Spleen (tissue), 11 donors: ENCODE measurements at regions not wholly inside any gene's neighbourhood (a gene's known extent, or its start where the extent isn't known, plus 50 kb on each side); places are given as distances from the start of the nearest gene placed in this dataset.
A peak's percentile ranks its signal among the peaks of the same experiment; 100 is the strongest.
"Not testable (repeated sequence)": the region's sequence is repeated elsewhere in the genome, so short reads cannot be mapped to it uniquely, and the experiment has no call there.

Source experiments
- DNase-seq: peaks from one replicate; pipeline ENCODE4 v3.0.0-alpha.2; 2020
- H3K27ac ChIP-seq, 8 donors: fragments of 200-600 bp; sonication (generic) in 7 of 8; 1 replicate in 4 of 8; 2 replicates in 4 of 8; pipeline versions ENCODE4 v1.5.0 to v1.8.0; 2016 to 2021; ENCODE audit warnings: inconsistent platforms in 4 of 8, mild to moderate bottlenecking in 4 of 8, moderate library complexity in 1 of 8
- H3K27me3 ChIP-seq, 7 donors: fragments of 200-600 bp; sonication (generic) in 6 of 7; replicated peaks in 1 of 7; 1 replicate in 4 of 7; 2 replicates in 3 of 7; pipeline versions ENCODE4 v1.5.0 to v1.8.0; 2016 to 2021; ENCODE audit warnings: inconsistent platforms in 3 of 7, mild to moderate bottlenecking in 1 of 7
- H3K36me3 ChIP-seq, 6 donors: fragments of 200-600 bp; sonication (generic) in 5 of 6; 1 replicate in 4 of 6; 2 replicates in 2 of 6; pipeline versions ENCODE4 v1.5.0 to v1.8.0; 2016 to 2021; ENCODE audit warnings: inconsistent platforms in 2 of 6
- H3K4me1 ChIP-seq, 6 donors: fragments of 200-600 bp; sonication (generic) in 5 of 6; 1 replicate in 3 of 6; 2 replicates in 3 of 6; pipeline versions ENCODE4 v1.5.0 to v1.8.0; 2016 to 2021; ENCODE audit warnings: inconsistent platforms in 3 of 6
- H3K4me3 ChIP-seq, 8 donors: fragments of 200-600 bp; sonication (generic) in 7 of 8; 1 replicate in 4 of 8; 2 replicates in 4 of 8; pipeline versions ENCODE4 v1.5.0 to v1.8.0; 2016 to 2021; ENCODE audit warnings: inconsistent platforms in 4 of 8, mild to moderate bottlenecking in 4 of 8, moderate library complexity in 2 of 8
- H3K9me3 ChIP-seq, 8 donors: fragments of 200-600 bp; sonication (generic) in 7 of 8; 1 replicate in 4 of 8; 2 replicates in 4 of 8; pipeline versions ENCODE4 v1.5.0 to v1.8.0; 2016 to 2021; ENCODE audit warnings: inconsistent platforms in 4 of 8
- WGBS, 5 donors: extraction: QIAGEN DNeasy Blood & Tissue Kit in 3 of 5; methylation state at CpG; one replicate each; pipeline versions ENCODE4 v1.1.5 to v1.1.7; 2013 to 2018; 5-methylcytosine and 5-hydroxymethylcytosine counted together
- intact Hi-C: fragments of 100-400 bp; cut with DNase I; formaldehyde crosslinking; loops from one replicate; pipeline ENCODE4 v1.15.0; 2023; ENCODE audit warnings: low total_unique reads
- donor health status: healthy with polysubstance abuse.
- donor health status: DM: no; HTN: no; CAD: no; lungs with moderate emphysema.
- donor health status: DM: no; HTN: no; CAD: no.
- donor health status: Bipolar disorder and iron deficiency.
- donor health status: healthy.
- donor health status: DM: no; HTN: no; CAD: no.
- donor health status: DM: yes; HTN: yes; CAD: no.

DNA sequence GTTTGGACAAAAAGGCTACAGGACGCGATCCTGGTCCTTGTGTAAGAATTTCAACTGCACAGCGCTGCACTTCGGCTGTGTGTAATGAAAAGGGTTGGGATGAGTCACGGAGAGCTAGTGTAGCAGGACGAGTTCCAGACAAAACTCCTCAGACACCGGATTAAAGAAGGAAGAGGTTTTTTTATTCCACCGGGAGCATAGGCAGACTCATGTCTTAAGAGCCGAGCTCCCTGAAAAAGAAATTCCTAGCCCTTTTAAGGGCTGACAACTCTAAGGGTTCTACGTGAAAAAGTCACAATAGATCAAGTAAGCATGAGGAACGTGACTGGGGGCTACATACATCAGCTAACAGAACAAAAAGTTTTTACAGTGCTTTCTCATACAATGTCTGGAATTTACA is 54.8 kb upstream of the FAM90A1 start:
- H3K4me3 ChIP-seq, intact Hi-C loops, H3K4me1 ChIP-seq, H3K27ac ChIP-seq, DNase-seq, H3K9me3 ChIP-seq, H3K27me3 ChIP-seq, H3K36me3 ChIP-seq: not testable (repeated sequence)
- WGBS, 5 donors: 68 to 86% (median 72%) methylated on average over 8 to 11 of the region's 11 CpGs

DNA sequence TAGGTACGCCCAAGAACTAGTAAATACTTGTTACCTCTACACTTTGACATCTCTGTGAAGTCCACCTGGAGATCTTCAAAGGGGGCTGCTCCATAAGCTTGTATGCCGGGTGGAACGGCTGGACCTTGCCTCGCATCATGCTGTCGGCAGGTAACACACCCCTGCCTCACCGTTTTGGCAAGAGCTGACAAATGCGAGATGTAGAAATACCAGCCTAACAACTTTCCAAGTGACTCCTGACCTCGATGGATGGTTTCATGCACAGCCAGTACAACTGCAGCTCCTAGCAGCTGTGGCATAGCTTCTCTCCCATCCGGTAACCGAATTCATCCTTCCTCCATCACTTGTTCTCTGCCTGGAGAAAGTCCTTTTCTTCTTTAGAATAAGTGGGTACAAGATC is 58.3 kb upstream of the FAM90A1 start:
- H3K4me1 ChIP-seq, H3K27me3 ChIP-seq, DNase-seq, H3K27ac ChIP-seq, H3K4me3 ChIP-seq, H3K36me3 ChIP-seq, H3K9me3 ChIP-seq, intact Hi-C loops: not testable (repeated sequence)
- 82 to 92% (median 82%) methylated on average over 8 to 10 of the region's 10 CpGs for WGBS, 5 donors

DNA sequence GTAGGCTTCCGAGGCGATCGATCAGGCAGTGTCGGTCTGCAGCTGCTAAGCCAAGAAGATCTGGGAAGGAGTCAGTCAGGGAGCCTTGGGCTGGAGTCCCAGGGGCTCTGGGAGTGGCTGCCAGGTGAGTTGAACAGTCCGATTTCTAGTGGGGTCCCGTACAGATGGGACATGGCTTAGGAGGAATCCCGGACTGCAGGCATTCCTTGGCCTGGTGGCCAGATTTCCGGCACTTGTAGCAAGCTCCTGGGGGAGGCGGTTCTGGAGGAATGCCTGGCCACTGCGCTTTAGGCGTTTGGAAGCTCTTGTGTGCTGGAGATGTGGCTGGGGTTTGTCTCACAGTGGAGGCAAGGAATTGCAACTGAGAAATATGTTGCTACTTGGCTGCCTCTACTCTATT is 64.3 kb upstream of the FAM90A1 start:
- 84 to 91% (median 86%) methylated on average over 11 of the region's 11 CpGs for WGBS, 5 donors
- H3K27me3 ChIP-seq: not testable (repeated sequence)

DNA sequence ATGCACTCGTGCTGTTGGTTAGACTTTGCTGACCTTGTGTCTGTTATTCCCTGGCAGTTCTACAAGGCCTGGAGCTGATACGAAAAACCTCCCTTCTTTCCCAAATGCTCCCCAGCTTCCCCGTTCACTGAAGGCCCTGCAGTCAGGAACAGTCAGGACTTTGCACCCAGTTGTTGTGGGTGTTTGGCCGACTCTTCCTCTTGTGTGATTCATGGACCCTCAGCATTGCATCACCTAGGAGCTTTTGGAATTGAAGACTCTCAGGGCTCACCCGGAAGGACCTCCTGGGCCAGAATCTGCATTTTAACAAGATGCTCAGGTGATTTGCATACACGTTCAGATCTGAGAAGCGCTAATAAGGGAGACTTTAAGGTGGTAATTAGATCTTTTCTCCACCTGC is 67.2 kb upstream of the FAM90A1 start:
- H3K9me3 ChIP-seq, H3K27ac ChIP-seq, H3K4me3 ChIP-seq, H3K4me1 ChIP-seq, H3K27me3 ChIP-seq, intact Hi-C loops, DNase-seq, H3K36me3 ChIP-seq: not testable (repeated sequence)
- WGBS, 5 donors: 76 to 90% (median 82%) methylated on average over 4 to 6 of the region's 7 CpGs

More for the DNA sequence above, 64.3 kb upstream of the FAM90A1 start:
- H3K36me3 ChIP-seq, DNase-seq, intact Hi-C loops, H3K9me3 ChIP-seq, H3K4me3 ChIP-seq, H3K4me1 ChIP-seq, H3K27ac ChIP-seq: not testable (repeated sequence)

DNA sequence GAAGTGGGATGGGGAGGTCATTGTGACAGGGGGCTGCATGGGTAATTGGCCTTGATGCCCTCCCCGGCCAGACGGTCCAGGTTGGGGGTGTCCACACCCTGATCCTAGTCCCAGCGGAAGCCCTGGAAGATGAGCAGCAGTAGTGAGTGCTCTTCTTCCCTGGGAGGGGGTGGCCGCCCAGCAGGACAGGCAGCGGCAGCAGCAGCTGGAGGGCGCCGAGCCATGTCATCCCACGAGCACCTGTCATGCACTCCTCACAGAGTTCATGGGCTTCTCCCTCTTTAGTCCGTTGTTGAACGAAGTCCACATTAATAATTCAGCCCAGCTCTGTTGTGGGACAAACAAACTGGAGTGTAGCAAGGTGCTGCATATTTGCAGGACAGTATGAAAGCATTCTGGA is 81.2 kb upstream of the FAM90A1 start:
- H3K36me3 ChIP-seq, H3K4me1 ChIP-seq, H3K9me3 ChIP-seq, H3K27me3 ChIP-seq, intact Hi-C loops, H3K27ac ChIP-seq, H3K4me3 ChIP-seq, DNase-seq: not testable (repeated sequence)
- WGBS, 5 donors: 41 to 57% (median 52%) methylated on average over 4 to 8 of the region's 10 CpGs

DNA sequence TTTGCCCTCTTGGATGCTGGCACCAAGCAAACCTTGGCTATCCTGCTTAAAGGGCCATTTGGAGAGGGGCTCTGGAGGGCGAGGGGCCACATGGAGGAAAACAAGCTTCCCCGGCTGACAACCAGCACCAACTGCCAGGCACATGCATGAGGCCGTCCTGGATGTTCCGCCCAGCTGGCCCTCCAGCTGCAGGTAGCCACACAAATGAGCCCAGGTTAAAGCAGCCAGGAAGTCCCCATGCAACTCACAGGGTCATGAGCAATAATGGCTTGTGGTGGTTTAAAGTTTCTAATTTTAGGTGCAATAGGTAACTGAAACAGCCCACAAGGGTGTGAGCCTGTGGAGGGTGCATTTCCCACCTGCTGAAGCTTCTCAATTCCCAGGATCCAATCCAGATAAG is 88.6 kb upstream of the FAM90A1 start:
- H3K27ac ChIP-seq: not testable (repeated sequence)

DNA sequence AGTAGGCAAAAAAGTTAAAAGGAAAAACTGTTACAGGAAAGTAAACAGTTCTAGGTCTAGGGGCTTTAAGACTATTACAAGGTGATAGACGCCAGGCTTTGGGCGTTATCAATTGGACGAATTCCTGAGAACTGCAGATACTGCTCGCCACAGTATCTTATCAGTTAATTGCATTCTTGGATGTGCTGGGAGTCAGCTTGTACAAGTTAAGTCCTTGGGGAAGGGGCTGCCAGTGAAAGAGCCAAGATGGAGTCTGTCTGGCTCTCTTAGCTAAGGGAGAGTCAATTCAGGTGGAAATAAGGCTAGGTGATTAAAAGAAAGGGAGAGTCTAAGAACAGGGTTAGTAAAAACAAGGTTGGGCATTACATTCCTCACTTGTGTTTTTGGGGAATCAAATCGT is 90.3 kb upstream of the FAM90A1 start:
- H3K36me3 ChIP-seq, H3K9me3 ChIP-seq, H3K27me3 ChIP-seq, H3K4me1 ChIP-seq, DNase-seq, intact Hi-C loops, H3K27ac ChIP-seq, H3K4me3 ChIP-seq: not testable (repeated sequence)
- 62 to 82% (median 74%) methylated on average over 5 of the region's 5 CpGs for WGBS, 5 donors

More for the DNA sequence above, 88.6 kb upstream of the FAM90A1 start:
- H3K36me3 ChIP-seq, DNase-seq, H3K9me3 ChIP-seq, intact Hi-C loops, H3K4me1 ChIP-seq, H3K4me3 ChIP-seq, H3K27me3 ChIP-seq: not testable (repeated sequence)
- WGBS, 5 donors: 86 to 100% (median 90%) methylated on average over 1 to 4 of the region's 4 CpGs

DNA sequence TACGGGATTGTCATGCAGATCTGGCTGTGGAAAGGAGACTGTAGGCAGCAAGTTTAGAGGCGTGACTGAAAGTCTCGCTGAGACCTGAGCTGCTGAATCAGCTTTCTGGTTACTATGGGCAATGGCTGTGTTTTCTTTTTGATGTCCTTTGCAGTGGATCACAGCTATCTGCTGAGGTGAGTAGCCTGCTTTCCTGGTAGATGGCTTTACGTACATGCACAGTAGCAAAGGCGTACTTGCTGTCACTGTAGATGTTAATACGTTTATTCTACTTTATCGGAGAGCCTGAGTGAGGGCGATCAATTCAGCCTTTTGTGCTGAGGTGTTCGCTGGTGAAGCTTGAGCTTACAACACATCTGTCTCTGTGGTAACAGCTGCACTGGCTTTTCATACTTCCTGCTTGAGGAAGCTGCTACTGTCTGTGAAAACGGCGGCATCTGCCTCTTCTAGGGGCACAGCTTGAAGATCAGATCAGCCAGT is 92.9 kb upstream of the FAM90A1 start:
- Histone ChIP-seq H3K4me3 (peak overlapping the region in 1 of 8 donors; percentile 48), H3K27ac (peak overlapping the region in 1 of 8 donors; percentile 2)
- H3K36me3 ChIP-seq, H3K9me3 ChIP-seq, H3K27me3 ChIP-seq, intact Hi-C loops, DNase-seq, H3K4me1 ChIP-seq: not testable (repeated sequence)
- 27 to 31% (median 28%) methylated on average over 11 of the region's 11 CpGs for WGBS, 5 donors

DNA sequence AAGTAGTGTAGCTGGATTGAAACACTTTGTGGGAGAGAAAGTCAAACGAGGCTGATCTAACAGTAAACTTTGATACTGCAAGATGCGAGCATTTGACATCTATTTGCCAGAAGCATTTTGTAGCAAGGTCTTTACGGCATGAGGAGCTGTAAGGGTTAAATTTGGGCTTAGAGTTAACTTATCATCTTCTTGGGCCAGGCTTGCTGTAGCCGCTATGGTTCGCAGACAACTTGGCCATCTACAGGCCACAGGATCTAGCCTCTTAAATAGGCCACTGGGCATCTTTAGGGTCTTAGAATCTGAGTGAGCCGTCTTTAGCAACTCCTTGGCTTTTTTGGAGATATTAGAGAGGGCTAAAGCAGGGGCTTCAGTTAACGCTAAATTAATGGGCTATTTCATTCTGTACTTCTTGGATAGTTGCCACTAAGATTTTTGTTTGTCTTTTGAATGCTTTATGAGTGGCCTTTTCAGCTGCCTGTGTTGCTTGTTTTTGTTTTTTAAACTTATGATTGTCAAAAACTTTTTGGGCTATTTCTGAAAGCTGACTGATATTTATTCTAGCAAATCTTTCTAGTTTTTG is 93.5 kb upstream of the FAM90A1 start:
- WGBS, 5 donors: 57 to 70% (median 64%) methylated on average over 7 of the region's 7 CpGs
- H3K9me3 ChIP-seq, H3K4me1 ChIP-seq, intact Hi-C loops, H3K27me3 ChIP-seq, DNase-seq, H3K36me3 ChIP-seq, H3K27ac ChIP-seq, H3K4me3 ChIP-seq: not testable (repeated sequence)

DNA sequence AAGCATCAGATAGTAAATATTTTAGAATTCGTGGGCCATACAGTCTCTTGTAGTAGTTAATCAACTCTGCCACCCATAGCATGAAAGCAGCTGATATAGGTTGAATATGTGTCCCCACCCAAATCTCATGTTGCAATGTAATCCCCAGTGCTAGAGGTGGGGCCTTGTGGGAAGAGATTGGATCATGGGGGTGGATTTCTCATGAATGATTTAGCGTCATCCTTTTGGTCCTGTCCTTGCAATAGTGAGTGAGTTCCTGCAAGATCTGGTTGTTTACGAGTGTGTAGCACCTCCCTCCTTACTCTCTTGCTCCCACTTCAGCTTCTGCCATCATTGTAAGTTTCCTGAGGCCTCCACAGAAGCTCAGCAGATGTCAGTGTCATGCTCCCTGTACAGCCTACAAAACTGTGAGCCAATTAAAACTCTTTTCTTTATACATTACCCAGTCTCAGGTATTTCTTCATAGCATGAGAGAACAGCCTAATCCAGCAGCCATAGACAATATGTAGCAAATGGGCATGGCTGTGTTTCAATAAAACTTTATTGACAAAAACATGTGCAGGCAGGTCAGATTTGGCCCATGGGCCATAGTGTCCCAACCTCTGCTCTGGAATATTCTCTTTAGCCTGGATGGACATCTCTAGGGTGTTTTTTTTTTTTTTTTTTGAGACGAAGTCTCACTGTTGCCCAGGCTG is 97.9 kb upstream of the FAM90A1 start:
- WGBS, 5 donors: 73 to 91% (median 78%) methylated on average over 3 of the region's 4 CpGs
- H3K36me3 ChIP-seq, H3K27me3 ChIP-seq, intact Hi-C loops, H3K4me3 ChIP-seq, H3K27ac ChIP-seq, DNase-seq, H3K4me1 ChIP-seq: not testable (repeated sequence)
- peaks cover 0 to 20% (median 10%) of the 10 kb centered on the region in 8 donors for H3K9me3 ChIP-seq

DNA sequence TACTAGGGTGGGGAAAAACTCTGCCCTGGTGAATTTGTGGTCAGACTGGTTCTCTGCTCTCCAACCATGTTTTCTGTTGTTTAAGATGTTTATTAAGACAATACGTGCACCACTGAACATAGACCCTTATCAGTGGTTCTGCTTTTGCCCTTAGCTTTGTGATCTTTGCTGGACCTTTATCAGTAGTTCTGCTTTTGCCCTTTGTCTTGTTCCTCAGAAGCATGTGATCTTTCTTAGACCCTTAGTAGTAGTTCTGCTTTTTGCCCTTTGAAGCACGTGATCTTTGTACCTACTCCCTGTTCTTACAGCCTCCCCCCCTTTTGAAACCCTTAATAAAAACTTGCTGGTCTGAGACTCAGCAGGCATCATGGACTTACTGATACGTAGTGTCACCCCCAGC is 101.4 kb upstream of the FAM90A1 start:
- WGBS, 5 donors: 48 to 67% (median 57%) methylated on average over 3 of the region's 3 CpGs

More for the DNA sequence above, 101.4 kb upstream of the FAM90A1 start:
- H3K4me3 ChIP-seq, H3K36me3 ChIP-seq, DNase-seq, H3K27ac ChIP-seq, H3K27me3 ChIP-seq, intact Hi-C loops, H3K4me1 ChIP-seq: not testable (repeated sequence)
- peaks cover 0 to 20% (median 10%) of the 10 kb centered on the region in 8 donors for H3K9me3 ChIP-seq
